OCI-LY1 (cell line): ENCODE measurements at regions not wholly inside any gene's neighbourhood (a gene's known extent, or its start where the extent isn't known, plus 50 kb on each side); places are given as distances from the start of the nearest gene placed in this dataset.
"Not testable (repeated sequence)": the region's sequence is repeated elsewhere in the genome, so short reads cannot be mapped to it uniquely, and the experiment has no call there.

Experiments
- EZH2 ChIP-seq: fragments of 200-600 bp; sonication (generic), shearing (Covaris generic); IDR thresholded peaks from 2 replicates; pipeline ENCODE4 v1.8.0; 2017; ENCODE audit warnings: borderline replicate concordance, mixed run types, mild to moderate bottlenecking, antibody characterized with exemption, low read length, moderate library complexity, mixed read lengths
- TF ChIP-seq, protein P1 (sequence below): fragments of 200-600 bp; sonication (generic), shearing (Covaris generic); IDR thresholded peaks from 2 replicates; pipeline ENCODE4 v1.5.1; 2017; ENCODE audit warnings: mild to moderate bottlenecking, antibody characterized with exemption, low read length, moderate library complexity, mixed read lengths

DNA sequence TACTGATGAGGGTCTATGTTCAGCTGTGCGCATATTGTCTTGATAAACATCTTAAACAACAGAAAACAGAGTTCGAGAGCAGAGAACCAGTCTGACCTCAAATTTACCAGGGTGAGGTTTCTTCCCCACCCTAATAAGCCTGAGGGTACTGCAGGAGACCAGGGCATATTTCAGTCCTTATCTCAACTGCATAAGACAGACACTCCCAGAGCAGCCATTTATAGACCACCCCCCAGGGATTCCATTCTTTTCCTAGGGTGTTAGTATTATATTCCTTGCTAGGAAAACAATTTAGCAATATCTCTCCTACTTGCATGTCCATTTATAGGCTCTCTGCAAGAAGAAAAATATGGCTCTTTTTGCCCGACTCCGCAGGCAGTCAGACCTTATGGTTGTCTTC lies 89.5 kb upstream of the POMZP3 start:
- TF ChIP-seq, protein P1, sequence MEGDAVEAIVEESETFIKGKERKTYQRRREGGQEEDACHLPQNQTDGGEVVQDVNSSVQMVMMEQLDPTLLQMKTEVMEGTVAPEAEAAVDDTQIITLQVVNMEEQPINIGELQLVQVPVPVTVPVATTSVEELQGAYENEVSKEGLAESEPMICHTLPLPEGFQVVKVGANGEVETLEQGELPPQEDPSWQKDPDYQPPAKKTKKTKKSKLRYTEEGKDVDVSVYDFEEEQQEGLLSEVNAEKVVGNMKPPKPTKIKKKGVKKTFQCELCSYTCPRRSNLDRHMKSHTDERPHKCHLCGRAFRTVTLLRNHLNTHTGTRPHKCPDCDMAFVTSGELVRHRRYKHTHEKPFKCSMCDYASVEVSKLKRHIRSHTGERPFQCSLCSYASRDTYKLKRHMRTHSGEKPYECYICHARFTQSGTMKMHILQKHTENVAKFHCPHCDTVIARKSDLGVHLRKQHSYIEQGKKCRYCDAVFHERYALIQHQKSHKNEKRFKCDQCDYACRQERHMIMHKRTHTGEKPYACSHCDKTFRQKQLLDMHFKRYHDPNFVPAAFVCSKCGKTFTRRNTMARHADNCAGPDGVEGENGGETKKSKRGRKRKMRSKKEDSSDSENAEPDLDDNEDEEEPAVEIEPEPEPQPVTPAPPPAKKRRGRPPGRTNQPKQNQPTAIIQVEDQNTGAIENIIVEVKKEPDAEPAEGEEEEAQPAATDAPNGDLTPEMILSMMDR, result not testable (repeated sequence)
- TF ChIP-seq EZH2, result not testable (repeated sequence)
